Ovary (tissue), 3 donors: ENCODE measurements at regions not wholly inside any gene's neighbourhood (a gene's known extent, or its start where the extent isn't known, plus 50 kb on each side); places are given as distances from the start of the nearest gene placed in this dataset.

Experiments
- EP300 ChIP-seq: sonication (generic); formaldehyde crosslinking; IDR thresholded peaks from one replicate; pipeline ENCODE4 v1.6.1; 2017; ENCODE audit warnings: antibody characterized with exemption
- POLR2A ChIP-seq: fragments of 450-650 bp; IDR thresholded peaks from one replicate; pipeline ENCODE4 v1.6.1; 2017; ENCODE audit warnings: antibody characterized with exemption, mild to moderate bottlenecking, moderate library complexity
- TF ChIP-seq, protein P1 (sequence below), 3 donors: fragments of 450-650 bp in 2 of 3; fragments of 200-600 bp in 1 of 3; IDR thresholded peaks; one replicate each; pipeline versions ENCODE4 v1.5.1 to v1.8.0; 2016 to 2022; ENCODE audit warnings: antibody characterized with exemption in 3 of 3, mild to moderate bottlenecking in 1 of 3
- donor health status: DM: no; HTN: no; CAD: no.

DNA sequence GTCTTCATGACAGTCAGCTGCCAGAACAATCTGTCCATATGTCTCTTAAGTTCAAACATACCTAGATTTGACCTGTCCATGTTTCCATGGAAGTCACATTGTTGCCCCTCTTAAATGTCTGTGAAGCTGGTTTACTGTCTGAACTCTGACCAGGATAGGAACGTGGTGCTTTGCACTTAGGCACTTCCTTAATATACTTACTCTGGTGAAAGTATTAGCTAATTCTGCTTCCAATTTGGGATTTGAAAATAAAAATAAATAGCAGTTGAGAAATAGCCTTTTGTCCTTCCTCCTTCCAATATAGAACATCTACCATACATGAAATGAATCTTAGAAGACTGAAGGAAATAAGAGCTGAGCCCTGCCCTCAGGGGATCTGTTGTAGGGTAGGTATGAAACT, 524.5 kb upstream of the CLINT1 start:
- TF ChIP-seq, protein P1, sequence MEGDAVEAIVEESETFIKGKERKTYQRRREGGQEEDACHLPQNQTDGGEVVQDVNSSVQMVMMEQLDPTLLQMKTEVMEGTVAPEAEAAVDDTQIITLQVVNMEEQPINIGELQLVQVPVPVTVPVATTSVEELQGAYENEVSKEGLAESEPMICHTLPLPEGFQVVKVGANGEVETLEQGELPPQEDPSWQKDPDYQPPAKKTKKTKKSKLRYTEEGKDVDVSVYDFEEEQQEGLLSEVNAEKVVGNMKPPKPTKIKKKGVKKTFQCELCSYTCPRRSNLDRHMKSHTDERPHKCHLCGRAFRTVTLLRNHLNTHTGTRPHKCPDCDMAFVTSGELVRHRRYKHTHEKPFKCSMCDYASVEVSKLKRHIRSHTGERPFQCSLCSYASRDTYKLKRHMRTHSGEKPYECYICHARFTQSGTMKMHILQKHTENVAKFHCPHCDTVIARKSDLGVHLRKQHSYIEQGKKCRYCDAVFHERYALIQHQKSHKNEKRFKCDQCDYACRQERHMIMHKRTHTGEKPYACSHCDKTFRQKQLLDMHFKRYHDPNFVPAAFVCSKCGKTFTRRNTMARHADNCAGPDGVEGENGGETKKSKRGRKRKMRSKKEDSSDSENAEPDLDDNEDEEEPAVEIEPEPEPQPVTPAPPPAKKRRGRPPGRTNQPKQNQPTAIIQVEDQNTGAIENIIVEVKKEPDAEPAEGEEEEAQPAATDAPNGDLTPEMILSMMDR (IDR thresholded peaks at IDR 0.05), result no peak
- no peak for TF ChIP-seq POLR2A
- no peak for TF ChIP-seq EP300
